ENCODE measurements at regions not wholly inside any gene's neighbourhood (a gene's known extent, or its start where the extent isn't known, plus 50 kb on each side); places are given as distances from the start of the nearest gene placed in this dataset.

DNA sequence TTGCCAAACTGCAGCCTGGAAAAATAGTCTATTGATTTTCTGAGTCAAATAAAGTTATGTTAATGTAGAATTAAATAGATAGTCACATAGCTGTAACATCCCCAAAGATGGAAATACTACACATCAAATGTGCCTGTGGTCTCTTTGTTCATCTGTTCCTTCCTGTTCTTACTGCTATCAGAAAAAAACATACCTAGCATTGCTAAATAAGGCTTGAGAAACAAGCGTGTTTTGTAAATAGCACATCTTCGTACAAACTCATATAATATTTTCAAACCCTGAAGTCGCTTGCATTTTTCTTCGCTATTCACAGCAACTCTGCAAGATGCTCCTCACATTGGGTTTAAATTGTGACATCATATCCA lies 116.1 kb downstream of the KLF6 start:
- no peak for DNase-seq (ENCODE audit: low spot score, unreplicated experiment)
- Mint-ChIP-seq H3K4me1 (ENCODE audit: low read depth) (peaks cover 16% of the 10 kb centered on the region), H3K27me3 (peaks cover 12% of the 10 kb centered on the region), H3K4me3 (ENCODE audit: low read depth) (peak overlapping the region; percentile 37), H3K36me3 (ENCODE audit: insufficient read depth) (no peaks in the 10 kb centered on the region), H3K27ac (no peak overlapping the region), H3K9me3 (ENCODE audit: low read depth) (no peaks in the 10 kb centered on the region)
- TF ChIP-seq CTCF (IDR thresholded peaks at IDR 0.05; ENCODE audit: unreplicated experiment) = no peak

DNA sequence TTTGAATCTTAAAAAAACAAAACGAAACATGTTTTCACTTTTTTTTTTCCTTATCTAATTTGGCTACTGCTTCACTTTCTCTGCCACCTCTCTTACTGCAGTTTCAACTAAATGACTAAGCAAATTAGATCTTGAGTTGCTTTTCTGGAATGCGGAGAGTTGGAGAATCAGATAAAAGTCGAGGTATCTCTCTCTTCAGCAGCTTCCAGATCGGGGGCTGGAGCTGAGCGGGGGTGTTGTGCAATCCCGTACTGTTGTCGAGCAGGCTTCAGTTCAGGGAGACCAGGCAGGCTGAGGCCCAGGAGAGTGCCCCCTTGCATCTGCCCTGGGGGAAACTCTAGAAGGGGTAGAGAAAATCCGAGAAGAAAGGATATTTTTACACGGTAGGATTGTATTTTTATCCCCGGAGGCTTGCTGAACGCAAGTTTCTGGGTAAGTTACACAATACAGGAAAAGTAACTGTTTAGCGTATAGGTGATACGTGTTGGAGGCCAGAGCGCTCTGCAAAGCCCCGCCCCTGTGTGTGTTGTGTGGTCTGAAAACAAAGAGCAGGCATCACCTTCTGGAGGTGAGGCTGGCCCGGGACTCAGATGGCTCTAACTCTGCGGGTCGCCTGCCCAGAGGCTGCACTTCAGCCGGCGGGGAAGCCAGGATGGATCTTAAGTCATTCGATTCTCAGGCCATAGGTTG lies 116.6 kb downstream of the KLF6 start:
- Mint-ChIP-seq H3K4me3 (ENCODE audit: low read depth) (peak overlapping the region; percentile 37), H3K36me3 (ENCODE audit: insufficient read depth) (no peaks in the 10 kb centered on the region), H3K27ac (peak overlapping the region; percentile 88), H3K27me3 (peaks cover 12% of the 10 kb centered on the region), H3K9me3 (ENCODE audit: low read depth) (no peaks in the 10 kb centered on the region), H3K4me1 (ENCODE audit: low read depth) (peaks cover 16% of the 10 kb centered on the region)
- no peak for TF ChIP-seq CTCF (IDR thresholded peaks at IDR 0.05; ENCODE audit: unreplicated experiment)
- DNase-seq (ENCODE audit: low spot score, unreplicated experiment) = no peak

GRCh38 chr10:3666525-3667302 lies 118.3 kb downstream of the KLF6 start:
- TF ChIP-seq CTCF (IDR thresholded peaks at IDR 0.05; ENCODE audit: unreplicated experiment) = no peak
- Mint-ChIP-seq H3K4me1 (ENCODE audit: low read depth) (peaks cover 16% of the 10 kb centered on the region), H3K36me3 (ENCODE audit: insufficient read depth) (no peaks in the 10 kb centered on the region), H3K4me3 (ENCODE audit: low read depth) (no peak overlapping the region), H3K9me3 (ENCODE audit: low read depth) (no peaks in the 10 kb centered on the region), H3K27me3 (peaks cover 12% of the 10 kb centered on the region), H3K27ac (no peak overlapping the region)
- no peak for DNase-seq (ENCODE audit: low spot score, unreplicated experiment)

DNA sequence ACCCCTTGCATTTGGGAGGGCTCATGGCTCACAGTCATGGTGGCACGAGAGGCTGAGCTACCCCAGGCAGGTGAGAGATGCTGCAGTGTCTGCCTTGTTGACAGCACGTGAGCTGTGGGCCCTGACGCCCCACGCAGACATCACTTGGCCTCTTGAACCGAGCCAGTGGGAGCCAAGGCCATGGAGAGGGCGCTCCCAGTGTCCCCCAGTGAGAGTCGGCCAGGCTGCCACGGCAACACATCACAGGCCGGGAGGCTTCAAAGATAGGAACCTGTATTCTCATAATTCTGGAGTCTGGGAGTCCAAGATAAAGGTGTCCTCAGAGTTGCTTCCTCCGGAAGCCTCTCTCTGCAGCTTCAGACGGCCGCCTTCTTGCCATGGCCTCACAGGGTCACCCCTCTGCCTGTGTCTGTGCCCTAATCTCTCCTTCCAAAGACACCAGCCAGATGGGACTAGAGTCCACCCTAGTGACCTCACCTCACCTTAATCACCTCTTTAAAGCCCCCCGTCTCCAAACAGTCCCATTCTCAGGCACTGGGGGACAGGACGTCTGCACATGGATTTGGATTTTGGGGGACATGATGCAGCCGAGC lies 119.6 kb downstream of the KLF6 start:
- H3K9me3 Mint-ChIP-seq (ENCODE audit: low read depth) = peaks cover 2% of the 10 kb centered on the region
- H3K4me1 Mint-ChIP-seq (ENCODE audit: low read depth) = peaks cover 16% of the 10 kb centered on the region
- H3K4me3 Mint-ChIP-seq (ENCODE audit: low read depth) = no peak overlapping the region
- no peak for TF ChIP-seq CTCF (IDR thresholded peaks at IDR 0.05; ENCODE audit: unreplicated experiment)
- peaks cover 12% of the 10 kb centered on the region for H3K27me3 Mint-ChIP-seq
- H3K36me3 Mint-ChIP-seq (ENCODE audit: insufficient read depth) = no peaks in the 10 kb centered on the region
- no peak for DNase-seq (ENCODE audit: low spot score, unreplicated experiment)
- H3K27ac Mint-ChIP-seq = no peak overlapping the region

DNA sequence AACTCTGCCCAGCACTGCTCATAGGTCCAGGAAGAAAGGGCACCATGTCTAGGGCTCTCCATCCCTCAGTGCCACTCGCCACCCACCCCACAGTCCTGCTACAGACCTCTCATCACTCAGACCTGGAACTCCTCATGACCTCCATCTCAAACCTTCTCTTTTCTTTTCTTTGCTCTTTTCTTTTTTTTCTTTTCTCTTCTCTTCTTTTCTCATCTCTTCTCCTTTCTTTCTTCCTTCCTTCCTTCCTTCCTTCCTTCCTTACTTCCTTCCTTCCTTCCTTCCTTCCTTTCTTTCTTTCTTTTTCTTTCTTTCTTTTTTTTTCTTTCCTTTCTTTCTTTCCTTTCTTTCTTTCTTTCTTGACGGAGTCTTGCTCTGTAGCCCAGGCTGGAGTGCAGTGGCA lies 122.2 kb downstream of the KLF6 start:
- Mint-ChIP-seq H3K27me3 (peaks cover 3% of the 10 kb centered on the region), H3K36me3 (ENCODE audit: insufficient read depth) (no peaks in the 10 kb centered on the region), H3K4me1 (ENCODE audit: low read depth) (peaks cover 13% of the 10 kb centered on the region), H3K27ac (no peak overlapping the region), H3K4me3 (ENCODE audit: low read depth) (no peak overlapping the region), H3K9me3 (ENCODE audit: low read depth) (peaks cover 5% of the 10 kb centered on the region)
- no peak for TF ChIP-seq CTCF (IDR thresholded peaks at IDR 0.05; ENCODE audit: unreplicated experiment)
- no peak for DNase-seq (ENCODE audit: low spot score, unreplicated experiment)
